ENCODE measurements at regions not wholly inside any gene's neighbourhood (a gene's known extent, or its start where the extent isn't known, plus 50 kb on each side); places are given as distances from the start of the nearest gene placed in this dataset.

DNA sequence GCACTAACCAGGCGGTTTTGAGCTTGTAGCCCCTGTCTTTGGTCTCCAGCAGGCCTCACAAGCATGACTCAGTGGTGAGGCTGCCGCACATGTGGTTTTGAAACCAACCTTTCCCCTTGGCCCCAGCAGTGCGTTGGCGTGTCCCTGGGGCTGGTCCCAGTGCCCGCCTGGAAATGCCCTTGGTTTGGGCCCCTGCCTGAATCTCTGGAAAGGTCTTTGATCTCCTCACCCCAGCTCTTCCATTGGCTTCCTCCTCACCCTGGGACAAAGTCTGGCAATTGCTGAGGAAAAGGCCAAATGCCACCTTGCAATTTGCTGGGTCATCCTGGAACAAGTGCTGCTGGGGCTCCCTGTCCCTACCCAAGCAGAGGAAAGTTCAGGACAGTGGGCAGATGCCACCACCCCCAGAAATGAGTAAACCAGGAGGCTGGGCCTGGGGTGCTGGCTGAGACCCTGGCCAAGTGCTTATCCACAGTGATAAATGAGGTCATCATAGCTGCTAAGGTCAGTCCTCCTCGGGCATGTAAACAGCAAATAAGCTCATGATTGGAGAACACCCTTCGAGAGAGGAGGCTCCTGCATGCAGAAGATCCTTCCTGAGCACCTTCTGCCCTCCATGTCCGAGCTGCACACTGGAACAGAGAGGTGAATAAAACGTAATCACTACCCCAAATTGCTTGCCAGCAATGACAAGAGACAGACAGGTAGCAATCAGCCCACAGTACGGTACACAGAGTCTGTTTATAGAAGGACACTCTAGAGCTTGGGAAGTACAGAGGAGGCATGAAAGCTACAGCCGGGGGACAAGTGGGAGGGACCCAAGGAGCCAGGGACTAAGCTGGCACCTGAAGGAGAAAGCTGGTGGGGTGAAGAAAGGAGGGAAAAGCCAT, 98.9 kb upstream of the CPEB4 start:
- TF ChIP-seq, protein P1, sequence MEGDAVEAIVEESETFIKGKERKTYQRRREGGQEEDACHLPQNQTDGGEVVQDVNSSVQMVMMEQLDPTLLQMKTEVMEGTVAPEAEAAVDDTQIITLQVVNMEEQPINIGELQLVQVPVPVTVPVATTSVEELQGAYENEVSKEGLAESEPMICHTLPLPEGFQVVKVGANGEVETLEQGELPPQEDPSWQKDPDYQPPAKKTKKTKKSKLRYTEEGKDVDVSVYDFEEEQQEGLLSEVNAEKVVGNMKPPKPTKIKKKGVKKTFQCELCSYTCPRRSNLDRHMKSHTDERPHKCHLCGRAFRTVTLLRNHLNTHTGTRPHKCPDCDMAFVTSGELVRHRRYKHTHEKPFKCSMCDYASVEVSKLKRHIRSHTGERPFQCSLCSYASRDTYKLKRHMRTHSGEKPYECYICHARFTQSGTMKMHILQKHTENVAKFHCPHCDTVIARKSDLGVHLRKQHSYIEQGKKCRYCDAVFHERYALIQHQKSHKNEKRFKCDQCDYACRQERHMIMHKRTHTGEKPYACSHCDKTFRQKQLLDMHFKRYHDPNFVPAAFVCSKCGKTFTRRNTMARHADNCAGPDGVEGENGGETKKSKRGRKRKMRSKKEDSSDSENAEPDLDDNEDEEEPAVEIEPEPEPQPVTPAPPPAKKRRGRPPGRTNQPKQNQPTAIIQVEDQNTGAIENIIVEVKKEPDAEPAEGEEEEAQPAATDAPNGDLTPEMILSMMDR (IDR thresholded peaks at IDR 0.05; ENCODE audit: control insufficient read depth, extremely low read depth, insufficient read depth): no peak

GRCh38 chr5:173790177-173790719, 97.9 kb upstream of the CPEB4 start:
- DNase-seq (ENCODE audit: low read depth): no peak
- no peak overlapping the region for H3K4me3 ChIP-seq (ENCODE audit: low read depth, low read length)
- TF ChIP-seq, protein P1 (IDR thresholded peaks at IDR 0.05; ENCODE audit: control insufficient read depth, extremely low read depth, insufficient read depth): no peak

More for the DNA sequence above, 98.9 kb upstream of the CPEB4 start:
- no peak for DNase-seq (ENCODE audit: low read depth)
- no peak overlapping the region for H3K4me3 ChIP-seq (ENCODE audit: low read depth, low read length)

DNA sequence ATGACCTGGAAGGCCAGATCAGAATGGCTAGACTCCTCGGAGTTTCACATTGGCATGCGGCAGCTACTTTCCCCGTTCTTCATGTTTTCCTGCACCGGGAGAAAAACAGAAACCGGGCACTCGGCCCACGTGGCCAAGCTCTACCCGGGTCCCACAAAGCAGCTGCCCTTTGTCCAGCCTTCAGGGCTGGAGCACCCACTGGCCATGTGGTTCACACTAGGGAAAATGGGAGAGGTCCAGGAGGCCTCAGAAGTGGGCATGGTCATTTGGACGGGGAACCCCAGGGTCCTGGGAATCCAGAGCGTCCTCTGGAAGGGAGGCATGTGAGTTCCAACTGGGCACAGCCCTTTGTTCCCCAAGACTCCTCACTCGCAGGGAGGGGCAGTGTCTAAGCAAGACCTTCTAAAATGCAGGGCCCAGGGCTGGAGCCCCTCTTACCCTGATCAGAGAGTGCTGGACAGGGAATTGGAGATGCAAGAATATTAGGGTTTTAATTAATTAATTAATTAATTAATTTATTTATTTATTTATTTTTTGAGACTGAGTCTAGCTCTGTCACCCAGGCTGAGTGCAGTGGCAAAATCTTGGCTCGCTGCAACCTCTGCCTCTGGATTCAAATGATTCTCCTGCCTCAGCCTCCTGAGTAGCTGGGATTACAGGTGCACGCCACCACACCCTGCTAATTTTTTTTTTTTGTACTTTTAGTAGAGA, 97.2 kb upstream of the CPEB4 start:
- TF ChIP-seq, protein P1 (IDR thresholded peaks at IDR 0.05; ENCODE audit: control insufficient read depth, extremely low read depth, insufficient read depth): no peak
- H3K4me3 ChIP-seq (ENCODE audit: low read depth, low read length): no peak overlapping the region
- DNase-seq (ENCODE audit: low read depth): no peak

GRCh38 chr5:173791878-173792277, 96.3 kb upstream of the CPEB4 start:
- TF ChIP-seq, protein P1 (IDR thresholded peaks at IDR 0.05; ENCODE audit: control insufficient read depth, extremely low read depth, insufficient read depth): no peak
- DNase-seq (ENCODE audit: low read depth): no peak
- no peak overlapping the region for H3K4me3 ChIP-seq (ENCODE audit: low read depth, low read length)

DNA sequence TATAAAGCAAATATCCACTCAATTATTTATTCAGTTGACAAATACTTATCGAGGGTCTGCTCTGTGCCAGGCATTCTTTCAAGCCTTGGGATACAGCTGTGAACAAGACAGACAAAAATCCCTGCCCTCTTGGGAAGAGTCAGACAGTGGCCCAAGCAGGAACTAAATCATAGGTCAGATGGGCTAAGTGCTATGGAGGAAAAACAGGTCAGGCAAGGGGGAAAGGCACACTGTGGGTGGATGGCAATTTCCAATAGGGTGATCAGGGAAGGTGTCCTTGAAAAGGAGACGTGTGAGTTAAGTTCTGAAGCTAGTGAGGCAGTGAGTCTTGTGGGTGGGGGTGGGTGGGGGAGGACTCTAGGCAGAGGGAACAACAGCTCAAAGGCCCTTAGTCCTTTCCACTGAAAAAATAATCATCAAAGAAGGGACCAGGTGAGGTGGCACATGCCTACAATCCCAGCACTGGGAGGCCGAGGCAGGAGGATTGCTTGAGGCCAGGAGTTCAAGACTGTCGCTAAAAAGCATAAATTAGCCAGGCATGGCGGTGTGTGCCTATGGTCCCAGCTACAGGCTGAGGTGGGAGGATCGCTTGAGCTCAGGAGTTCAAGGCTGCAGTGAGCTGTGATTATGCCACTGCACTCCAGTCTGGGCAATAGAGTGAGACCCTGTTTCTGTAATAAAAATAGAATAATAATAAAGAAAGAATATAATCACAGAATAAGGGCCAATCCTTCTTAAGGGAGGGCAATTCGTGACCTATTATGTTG, 95.2 kb upstream of the CPEB4 start:
- no peak for DNase-seq (ENCODE audit: low read depth)
- H3K4me3 ChIP-seq (ENCODE audit: low read depth, low read length): no peak overlapping the region
- TF ChIP-seq, protein P1 (IDR thresholded peaks at IDR 0.05; ENCODE audit: control insufficient read depth, extremely low read depth, insufficient read depth): no peak
